ENCODE measurements at regions not wholly inside any gene's neighbourhood (a gene's known extent, or its start where the extent isn't known, plus 50 kb on each side); places are given as distances from the start of the nearest gene placed in this dataset.

DNA sequence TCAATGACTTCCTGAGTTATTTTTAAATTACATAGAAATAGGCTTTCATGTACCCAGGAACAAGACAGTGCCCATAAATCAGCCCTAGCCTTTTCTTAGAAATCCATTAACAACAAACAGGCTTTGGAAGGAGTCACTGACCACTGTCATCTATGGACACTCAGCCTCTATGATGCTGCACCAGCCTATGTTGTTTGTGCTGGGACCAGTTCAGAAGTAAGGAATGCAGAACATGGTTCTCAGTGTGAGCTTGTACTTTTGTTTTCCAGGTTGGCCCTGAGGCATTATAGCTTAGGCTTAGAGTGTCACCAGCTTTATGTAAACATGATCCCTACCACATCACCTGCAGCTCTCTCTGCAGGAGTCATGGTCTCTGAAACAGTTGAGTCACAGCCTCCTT is 335.7 kb upstream of the CDH7 start:
- intact Hi-C loops (cut with DNase I): no loop called here
- Histone ChIP-seq H3K36me3 (no peaks in the 10 kb centered on the region), H3K4me3 (no peak overlapping the region), H3K9ac (ENCODE audit: low read depth in 2 of 2, low read length in 2 of 2) (no peak overlapping the region), H3K27ac (no peak overlapping the region), H3K9me3 (no peaks in the 10 kb centered on the region), H3K27me3 (no peaks in the 10 kb centered on the region), H3K4me1 (no peaks in the 10 kb centered on the region)
- TF ChIP-seq, protein P1, sequence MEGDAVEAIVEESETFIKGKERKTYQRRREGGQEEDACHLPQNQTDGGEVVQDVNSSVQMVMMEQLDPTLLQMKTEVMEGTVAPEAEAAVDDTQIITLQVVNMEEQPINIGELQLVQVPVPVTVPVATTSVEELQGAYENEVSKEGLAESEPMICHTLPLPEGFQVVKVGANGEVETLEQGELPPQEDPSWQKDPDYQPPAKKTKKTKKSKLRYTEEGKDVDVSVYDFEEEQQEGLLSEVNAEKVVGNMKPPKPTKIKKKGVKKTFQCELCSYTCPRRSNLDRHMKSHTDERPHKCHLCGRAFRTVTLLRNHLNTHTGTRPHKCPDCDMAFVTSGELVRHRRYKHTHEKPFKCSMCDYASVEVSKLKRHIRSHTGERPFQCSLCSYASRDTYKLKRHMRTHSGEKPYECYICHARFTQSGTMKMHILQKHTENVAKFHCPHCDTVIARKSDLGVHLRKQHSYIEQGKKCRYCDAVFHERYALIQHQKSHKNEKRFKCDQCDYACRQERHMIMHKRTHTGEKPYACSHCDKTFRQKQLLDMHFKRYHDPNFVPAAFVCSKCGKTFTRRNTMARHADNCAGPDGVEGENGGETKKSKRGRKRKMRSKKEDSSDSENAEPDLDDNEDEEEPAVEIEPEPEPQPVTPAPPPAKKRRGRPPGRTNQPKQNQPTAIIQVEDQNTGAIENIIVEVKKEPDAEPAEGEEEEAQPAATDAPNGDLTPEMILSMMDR (IDR thresholded peaks at IDR 0.05): no peak
- DNase-seq: no peak

DNA sequence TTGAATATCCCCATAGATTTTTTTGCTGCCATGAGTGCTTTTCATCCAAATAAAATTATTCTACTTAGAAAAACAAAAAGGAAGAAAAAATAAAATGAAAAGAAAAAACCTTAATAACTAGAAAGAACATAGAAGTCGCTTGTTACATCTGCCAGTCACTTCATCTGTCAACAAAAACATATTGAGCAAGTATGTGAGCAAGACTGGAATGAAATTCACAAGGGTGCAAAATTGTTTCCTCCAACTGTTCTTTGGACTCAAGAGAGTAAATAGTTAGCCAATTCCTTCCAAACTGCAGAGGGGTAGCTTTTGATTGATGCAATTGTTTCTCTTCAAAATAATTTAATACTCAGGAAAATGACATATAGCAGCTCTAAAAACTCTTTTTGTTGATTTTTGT is 336.3 kb upstream of the CDH7 start:
- Histone ChIP-seq H3K27me3 (no peaks in the 10 kb centered on the region), H3K4me3 (no peak overlapping the region), H3K9ac (ENCODE audit: low read depth in 2 of 2, low read length in 2 of 2) (no peak overlapping the region), H3K36me3 (no peaks in the 10 kb centered on the region), H3K27ac (no peak overlapping the region), H3K4me1 (no peaks in the 10 kb centered on the region), H3K9me3 (no peaks in the 10 kb centered on the region)
- TF ChIP-seq, protein P1 (IDR thresholded peaks at IDR 0.05): no peak
- DNase-seq: no peak
- intact Hi-C loops (cut with DNase I): no loop called here

DNA sequence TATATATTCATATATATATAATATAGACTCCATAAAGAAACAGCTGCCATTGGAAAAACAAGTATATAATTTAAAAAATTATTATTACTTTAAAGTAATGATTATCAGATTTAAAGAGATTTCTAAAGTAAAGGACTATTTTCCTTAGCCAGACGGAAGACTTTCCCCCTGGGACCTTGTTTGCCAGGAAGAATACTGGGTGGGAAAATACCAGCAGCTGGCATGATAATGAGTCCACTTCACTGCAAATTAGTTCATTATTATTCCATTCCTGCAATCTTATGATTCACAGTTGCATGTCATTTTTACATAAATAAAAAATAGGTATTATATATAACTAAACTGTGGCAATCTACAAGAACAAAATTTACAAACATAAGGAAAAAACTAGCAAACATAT is 339.8 kb upstream of the CDH7 start:
- Histone ChIP-seq H3K27ac (no peak overlapping the region), H3K9ac (ENCODE audit: low read depth in 2 of 2, low read length in 2 of 2) (no peak overlapping the region), H3K27me3 (no peaks in the 10 kb centered on the region), H3K9me3 (no peaks in the 10 kb centered on the region), H3K36me3 (no peaks in the 10 kb centered on the region), H3K4me3 (no peak overlapping the region), H3K4me1 (no peaks in the 10 kb centered on the region)
- no peak for DNase-seq
- intact Hi-C loops (cut with DNase I): no loop called here
- TF ChIP-seq, protein P1 (IDR thresholded peaks at IDR 0.05): no peak

DNA sequence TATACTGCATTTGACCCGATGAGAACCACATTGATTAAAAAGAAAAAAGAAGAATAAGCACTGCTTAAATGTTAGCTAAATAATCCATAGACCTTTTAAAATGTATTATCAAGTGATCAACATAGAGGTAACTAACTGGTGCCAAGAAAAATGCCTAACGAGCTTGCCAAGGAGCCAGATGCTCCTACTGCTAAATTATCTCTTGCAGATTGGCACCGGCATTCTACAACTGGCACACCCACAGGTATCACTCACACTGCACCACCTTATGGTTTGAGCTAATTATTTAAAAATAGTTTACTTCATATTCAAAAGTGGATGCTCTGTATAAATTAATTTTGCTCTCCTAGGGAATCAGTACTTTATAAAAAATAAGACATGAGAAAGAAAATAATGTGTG is 341.6 kb upstream of the CDH7 start:
- no peak overlapping the region for H3K4me3 ChIP-seq
- no peak overlapping the region for H3K27ac ChIP-seq
- no peaks in the 10 kb centered on the region for H3K36me3 ChIP-seq
- no peaks in the 10 kb centered on the region for H3K27me3 ChIP-seq
- no peak overlapping the region for H3K9ac ChIP-seq (ENCODE audit: low read depth in 2 of 2, low read length in 2 of 2)
- H3K4me1 ChIP-seq: no peaks in the 10 kb centered on the region
- intact Hi-C loops (cut with DNase I): no loop called here
- H3K9me3 ChIP-seq: no peaks in the 10 kb centered on the region
- no peak for DNase-seq
- TF ChIP-seq, protein P1 (IDR thresholded peaks at IDR 0.05): no peak

DNA sequence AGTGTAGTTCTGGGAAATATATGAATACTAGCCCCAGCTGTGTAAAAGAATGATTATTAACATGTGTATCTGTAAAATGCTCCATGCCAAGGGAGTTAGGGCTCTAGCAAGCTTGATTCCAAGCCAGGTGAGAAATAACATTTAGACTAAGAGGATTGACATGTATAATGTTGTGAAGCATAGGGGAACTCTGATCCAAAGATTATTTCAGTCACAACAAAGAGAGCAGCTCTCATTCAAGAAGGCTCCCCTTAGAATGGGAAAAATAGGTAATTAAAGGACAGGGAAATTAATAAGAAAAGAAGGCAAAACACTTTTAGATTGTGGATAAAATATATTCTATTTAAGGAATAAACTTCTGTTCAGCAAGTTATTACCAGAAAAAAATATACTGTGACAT is 347.3 kb upstream of the CDH7 start:
- no peaks in the 10 kb centered on the region for H3K9me3 ChIP-seq
- H3K27me3 ChIP-seq: no peaks in the 10 kb centered on the region
- DNase-seq: no peak
- H3K9ac ChIP-seq (ENCODE audit: low read depth in 2 of 2, low read length in 2 of 2): no peak overlapping the region
- H3K27ac ChIP-seq: no peak overlapping the region
- H3K4me3 ChIP-seq: no peak overlapping the region
- no peaks in the 10 kb centered on the region for H3K36me3 ChIP-seq
- TF ChIP-seq, protein P1 (IDR thresholded peaks at IDR 0.05): no peak
- intact Hi-C loops (cut with DNase I): no loop called here
- no peaks in the 10 kb centered on the region for H3K4me1 ChIP-seq

DNA sequence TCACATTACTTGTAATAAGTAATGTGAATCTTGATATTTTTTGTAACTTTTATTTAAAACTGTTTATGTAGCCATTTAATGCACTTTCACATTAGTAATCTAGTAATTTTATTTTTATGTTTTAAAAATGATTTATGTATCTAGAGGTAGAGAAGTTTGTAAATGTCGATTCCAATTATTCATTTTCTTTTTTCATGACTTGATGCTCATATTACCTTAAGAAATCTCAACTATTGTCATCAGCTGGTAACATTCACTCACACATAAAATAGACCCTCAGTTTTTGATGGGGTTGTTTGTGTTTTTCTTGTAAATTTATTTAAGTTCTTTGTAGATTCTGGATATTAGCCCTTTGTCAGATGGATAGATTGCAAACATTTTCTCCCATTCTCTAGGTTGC is 351.7 kb upstream of the CDH7 start:
- H3K9me3 ChIP-seq: no peaks in the 10 kb centered on the region
- no peak for DNase-seq
- TF ChIP-seq, protein P1 (IDR thresholded peaks at IDR 0.05): no peak
- intact Hi-C loops (cut with DNase I): no loop called here
- no peaks in the 10 kb centered on the region for H3K4me1 ChIP-seq
- H3K36me3 ChIP-seq: no peaks in the 10 kb centered on the region
- no peaks in the 10 kb centered on the region for H3K27me3 ChIP-seq
- H3K27ac ChIP-seq: no peak overlapping the region
- no peak overlapping the region for H3K4me3 ChIP-seq
- no peak overlapping the region for H3K9ac ChIP-seq (ENCODE audit: low read depth in 2 of 2, low read length in 2 of 2)

All from colonic mucosa (tissue), 4 donors.